ENCODE measurements at regions not wholly inside any gene's neighbourhood (a gene's known extent, or its start where the extent isn't known, plus 50 kb on each side); places are given as distances from the start of the nearest gene placed in this dataset.
"Not testable (repeated sequence)": the region's sequence is repeated elsewhere in the genome, so short reads cannot be mapped to it uniquely, and the experiment has no call there.

DNA sequence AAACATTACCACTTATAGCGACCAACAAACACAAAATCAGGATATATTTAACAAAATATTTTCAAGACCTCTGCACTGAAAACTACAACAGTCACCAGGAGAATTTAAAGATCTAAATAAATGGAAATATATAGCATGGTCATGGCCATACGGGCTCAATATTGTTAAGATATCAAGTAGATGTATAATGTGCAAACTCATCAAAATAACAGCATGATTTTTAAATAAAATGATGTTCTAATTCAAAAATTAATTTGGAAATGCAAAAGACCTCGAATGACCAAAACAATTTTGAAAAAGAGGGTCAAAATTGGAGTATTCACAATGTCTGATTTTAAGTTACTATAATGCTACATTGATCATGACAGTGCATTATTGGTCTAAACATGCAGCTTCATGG is 159.1 kb upstream of the NDN start:
- no peak for DNase-seq (ENCODE audit: low spot score)

DNA sequence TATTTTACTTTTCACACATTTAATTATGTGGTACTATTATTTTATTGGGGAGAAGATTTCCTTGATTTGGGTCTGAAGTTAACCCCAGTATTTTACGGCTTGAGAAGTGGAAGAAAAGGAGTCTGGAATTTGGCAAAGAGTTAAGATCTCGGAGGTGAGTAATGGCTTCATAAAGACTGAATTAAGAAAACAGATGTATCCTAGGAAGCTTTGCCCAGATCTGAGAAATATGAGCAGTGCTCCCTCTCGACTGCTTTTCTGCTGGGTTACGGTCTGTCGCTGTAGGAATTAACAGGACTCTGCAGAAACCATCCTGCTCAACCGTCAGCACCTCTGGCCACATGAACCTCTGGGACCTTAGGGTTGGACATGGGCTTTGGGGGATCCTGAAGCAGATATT is 163.6 kb upstream of the NDN start:
- DNase-seq (ENCODE audit: low spot score): no peak

DNA sequence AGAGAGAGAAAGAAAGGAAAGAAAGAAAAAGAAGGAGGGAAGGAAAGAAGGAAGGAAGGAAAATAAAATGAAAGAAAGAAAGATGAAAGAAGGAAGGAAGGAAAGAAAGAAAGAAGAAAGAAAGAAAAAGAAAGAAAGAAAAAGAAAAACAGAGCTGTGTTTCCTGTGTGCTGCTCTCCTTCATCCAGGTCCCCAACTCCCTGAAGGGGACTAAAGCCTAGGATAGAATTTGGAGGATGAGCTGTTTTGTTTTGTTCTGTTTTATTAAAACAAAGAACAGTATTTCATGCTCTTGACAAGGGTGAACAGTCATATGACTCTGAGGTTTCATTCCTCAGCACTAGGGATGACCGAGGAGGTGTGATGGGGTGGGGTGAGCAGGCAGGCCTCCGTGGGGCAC is 164.8 kb upstream of the NDN start:
- no peak for DNase-seq (ENCODE audit: low spot score)

DNA sequence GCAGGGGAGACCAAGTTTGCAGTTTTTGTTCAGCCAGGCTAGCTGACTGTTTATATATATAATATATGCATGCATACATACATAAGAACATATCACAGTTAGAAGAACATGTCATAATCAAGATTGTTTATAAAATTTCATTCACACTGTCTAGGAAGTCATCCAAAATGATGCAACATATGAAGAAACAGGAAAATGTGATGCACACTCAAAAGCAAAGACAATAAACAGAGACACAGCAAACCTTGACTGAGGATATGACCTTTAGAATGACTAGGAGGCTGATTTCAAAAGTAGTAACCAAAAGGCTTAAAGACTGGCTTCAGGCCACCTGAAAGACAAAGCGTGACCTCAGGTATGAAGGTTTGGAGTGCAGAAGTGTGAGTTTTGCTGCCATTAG is 166.2 kb upstream of the NDN start:
- DNase-seq (ENCODE audit: low spot score): no peak

DNA sequence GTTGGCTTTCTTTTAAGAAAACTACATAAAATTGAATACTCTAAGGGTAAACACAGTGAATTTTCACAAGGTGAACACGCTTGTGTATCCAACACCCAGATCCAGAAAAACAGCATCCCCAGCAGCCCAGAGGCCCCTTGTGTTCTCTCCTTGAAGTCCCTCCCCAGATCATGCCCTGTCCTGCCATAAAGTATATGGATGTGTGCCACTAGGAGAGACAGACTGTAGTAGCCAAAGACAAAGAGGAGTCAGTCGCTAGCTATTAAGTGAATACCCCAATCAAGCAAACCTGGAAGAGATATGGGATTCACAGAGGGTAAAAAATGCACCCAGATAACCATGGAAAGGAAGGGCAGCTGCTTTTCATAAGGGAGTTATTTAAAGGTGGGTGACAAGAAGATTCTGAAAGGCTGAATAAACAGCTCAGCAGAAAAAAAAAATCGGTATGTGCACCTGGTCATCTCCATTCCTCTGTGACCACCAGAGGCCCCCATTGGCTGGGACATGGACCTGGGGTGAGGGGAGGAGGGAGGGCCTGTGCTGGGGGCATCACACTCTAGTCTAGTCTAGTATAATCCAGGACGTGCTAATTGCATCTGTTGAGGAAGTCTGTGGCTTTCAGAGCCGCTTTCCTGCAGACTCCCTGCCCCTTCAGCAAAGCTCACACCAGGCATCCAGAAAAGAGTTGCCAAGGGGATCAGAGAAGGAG is 167.3 kb upstream of the NDN start:
- DNase-seq (ENCODE audit: low spot score): no peak

DNA sequence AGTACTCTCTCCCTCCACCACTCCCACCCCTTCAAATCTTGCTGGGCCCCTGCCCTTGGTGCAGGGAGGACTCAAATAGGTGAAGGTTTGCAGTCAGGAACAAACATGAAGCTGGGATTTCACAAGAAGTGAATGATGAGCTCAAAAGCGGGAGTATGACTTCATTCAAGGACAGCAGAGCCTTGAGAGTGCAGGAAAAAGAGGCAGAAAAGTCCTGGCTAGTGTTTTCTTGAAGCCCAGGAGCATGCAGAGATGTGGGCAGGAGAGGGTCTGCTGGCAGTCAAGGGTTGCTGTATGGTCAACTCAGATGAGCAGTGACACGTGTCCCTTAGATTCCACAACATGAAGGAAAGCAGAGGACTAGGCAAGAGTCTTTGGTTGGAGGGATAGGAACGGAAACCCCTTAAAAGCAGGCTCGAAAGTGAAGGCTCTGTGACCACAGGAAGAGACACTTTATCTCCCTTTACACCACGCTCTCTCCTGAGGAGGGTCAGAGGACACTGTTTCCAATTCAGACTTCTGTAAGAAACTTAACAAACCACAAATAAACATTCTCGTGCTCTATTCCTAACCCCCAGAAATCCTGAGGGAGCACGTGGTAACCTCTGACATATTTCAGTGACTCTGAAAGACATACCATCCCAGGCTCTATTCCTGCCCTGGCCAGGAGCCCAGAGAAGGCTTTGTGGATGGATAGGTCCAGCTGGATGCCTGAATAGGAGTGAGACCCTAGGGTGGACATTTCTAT is 168.0 kb upstream of the NDN start:
- DNase-seq (ENCODE audit: low spot score): no peak

DNA sequence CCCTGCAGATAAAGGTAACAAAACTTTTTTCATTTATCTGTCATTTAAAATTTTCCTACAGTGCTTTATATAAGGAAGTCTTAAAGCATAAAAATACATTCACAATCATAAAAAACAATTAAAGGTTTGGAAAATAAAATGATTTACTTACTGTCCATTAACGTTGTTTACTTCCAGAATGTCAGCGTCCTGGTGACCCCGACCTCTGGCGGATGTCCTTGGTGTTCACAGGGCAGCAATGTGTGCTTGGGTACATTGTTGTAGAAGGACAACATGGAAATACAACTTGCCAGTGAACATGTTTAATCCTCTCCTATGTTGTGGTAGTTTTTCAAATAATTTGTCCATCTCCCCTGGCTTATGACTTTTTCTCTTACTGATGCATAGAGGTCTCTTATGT is 168.8 kb upstream of the NDN start:
- no peak for DNase-seq (ENCODE audit: low spot score)

DNA sequence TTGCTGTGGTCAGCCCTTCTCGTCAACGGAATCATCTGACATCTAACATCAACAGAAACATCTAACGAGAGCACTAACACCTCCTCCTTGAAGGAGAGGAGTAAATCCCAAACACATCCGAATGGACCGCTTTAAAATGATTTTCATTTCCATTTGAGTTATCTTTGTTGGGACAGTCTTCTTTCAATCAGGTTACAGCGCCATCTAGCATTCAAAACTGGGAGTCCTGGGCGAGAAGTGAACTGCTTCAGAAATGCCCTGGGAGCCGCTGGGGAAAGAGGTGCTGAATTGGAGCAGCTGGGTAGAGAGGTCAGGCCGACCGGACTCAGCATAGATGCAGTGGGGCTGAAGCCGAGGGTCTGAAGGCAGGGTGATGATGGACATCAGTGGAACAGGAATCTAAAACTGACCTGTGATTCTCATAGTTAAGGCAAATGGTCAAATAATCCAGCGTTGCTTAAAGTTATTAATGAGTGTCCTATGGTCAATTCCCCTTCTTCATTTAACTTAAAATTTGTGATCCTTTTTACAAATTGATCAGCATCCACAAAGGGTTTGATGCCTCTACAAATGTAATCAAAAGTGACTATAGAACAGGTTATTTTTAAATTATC is 170.0 kb upstream of the NDN start:
- DNase-seq (ENCODE audit: low spot score): no peak

DNA sequence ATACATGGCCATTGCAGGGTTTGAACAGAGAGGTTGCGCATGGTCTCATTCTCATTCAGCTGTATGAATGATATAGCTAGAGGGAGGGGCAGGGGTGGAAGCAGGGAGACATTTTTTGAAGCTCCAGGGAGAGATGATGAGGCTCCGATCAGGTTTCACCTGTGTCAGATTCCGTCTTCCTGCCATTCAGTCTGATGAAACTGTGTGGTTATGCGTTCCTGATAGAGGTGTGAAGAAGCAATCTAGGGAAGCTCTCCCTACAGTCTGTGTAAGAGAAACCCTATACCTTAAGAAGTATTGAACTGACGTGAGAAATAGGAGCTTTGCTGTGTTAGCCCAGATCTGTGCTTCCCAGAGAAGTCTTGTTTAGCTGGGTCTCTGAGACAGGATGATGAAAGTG is 171.9 kb upstream of the NDN start:
- DNase-seq (ENCODE audit: low spot score): no peak

DNA sequence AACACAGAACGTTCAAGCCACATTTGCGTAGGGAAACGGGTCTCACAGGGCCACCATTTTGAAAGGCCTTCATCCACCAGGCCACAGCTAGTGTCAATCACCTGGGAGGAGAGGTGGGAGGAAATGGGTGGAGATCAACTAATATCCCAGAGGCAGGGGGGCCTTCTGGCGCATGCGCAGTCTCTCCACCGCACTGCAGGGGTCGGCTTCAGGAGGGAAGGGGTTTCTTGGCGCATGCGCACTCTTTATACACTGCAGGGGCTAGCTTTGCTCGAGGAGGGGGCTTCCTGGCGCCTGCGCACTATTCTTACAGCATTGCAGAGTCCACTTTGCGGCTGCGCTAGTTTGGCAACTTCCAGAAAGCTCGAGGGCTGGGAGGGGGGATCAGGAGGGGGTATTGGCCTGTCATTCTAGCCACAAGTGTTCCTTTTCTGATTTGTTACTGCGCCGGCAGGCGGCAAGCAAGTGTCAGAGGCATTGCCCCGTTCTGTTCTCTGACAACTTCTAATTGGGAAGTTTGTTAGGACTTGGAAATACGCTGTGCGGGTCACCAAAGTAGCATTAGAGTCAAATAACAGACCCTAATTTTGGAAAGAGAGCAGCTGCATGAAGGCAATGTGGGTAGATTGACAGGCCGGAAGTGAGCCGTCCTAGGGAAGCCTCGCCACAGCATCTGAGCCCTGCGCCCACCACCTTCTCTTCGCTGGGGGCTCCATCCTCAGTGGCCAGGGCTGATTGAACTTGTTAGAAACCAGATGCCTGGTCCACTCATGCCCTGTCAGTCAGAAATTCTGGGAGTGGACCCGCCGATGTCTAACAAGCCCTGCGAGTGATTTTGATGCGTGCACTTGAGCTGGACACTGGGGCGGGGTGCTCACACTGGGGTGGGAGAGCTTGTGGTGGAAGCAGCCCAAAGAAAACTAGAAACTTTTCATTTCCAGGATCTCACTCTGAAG is 173.5 kb upstream of the NDN start:
- peak; percentile 1 for DNase-seq (ENCODE audit: low spot score)

DNA sequence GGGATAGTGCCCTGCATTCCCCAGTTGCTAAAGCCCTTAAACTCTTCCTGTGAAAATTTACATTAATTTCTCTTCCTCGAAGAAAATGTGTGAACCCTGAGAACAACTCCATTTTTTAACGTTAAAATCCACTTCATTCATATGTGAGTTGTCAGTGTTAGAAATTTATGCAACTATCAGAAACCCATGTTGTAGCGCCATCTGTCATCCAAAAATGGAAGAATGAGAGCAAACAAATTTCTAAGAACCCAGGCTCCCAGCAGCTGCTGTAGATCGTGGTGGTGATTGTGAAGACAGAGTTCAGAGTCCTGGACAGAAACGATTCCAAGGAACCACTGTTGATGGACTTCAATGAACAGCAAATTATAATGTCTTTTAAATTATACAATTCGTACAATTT is 179.7 kb upstream of the NDN start:
- DNase-seq (ENCODE audit: low spot score): no peak

DNA sequence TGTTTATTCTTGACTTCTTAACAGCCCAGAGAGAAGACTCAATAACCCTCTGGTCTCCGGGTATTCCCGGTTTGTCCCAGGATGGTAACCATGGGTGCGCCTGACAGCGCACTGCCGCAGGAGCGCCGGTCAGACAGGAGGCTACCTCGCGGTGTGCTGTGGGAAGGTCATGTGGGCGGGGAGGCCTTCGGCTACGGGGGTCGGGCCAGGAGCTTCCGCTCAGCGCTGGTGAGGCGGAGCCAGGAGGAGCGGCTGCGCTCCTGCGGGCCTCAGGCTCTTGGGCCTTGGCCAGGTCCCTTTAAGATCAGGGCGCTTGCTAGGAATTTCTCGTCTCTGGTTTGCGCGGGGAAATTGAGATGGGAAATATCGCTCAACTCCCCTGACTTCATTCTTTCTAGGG is 182.3 kb upstream of the NDN start:
- peak; percentile 26 for DNase-seq (ENCODE audit: low spot score)

DNA sequence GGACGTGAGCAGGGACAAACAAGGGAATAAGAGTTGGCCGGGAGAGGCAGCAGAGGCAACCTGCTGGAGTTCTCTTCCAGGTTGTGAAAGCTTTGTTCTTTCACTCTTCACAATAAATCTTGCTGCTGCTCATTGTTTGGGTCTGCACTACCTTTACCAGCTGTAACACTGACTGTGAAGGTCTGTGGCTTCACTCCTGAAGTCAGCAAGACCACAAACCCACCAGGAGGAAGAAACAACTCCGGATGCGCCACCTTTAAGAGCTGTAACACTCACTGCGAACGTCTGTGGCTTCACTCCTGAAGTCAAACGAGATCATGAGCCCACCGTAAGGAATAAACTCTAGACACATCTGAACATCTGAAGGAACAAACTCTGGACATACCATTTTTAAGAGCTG is 186.5 kb upstream of the NDN start:
- DNase-seq (ENCODE audit: low spot score): not testable (repeated sequence)

DNA sequence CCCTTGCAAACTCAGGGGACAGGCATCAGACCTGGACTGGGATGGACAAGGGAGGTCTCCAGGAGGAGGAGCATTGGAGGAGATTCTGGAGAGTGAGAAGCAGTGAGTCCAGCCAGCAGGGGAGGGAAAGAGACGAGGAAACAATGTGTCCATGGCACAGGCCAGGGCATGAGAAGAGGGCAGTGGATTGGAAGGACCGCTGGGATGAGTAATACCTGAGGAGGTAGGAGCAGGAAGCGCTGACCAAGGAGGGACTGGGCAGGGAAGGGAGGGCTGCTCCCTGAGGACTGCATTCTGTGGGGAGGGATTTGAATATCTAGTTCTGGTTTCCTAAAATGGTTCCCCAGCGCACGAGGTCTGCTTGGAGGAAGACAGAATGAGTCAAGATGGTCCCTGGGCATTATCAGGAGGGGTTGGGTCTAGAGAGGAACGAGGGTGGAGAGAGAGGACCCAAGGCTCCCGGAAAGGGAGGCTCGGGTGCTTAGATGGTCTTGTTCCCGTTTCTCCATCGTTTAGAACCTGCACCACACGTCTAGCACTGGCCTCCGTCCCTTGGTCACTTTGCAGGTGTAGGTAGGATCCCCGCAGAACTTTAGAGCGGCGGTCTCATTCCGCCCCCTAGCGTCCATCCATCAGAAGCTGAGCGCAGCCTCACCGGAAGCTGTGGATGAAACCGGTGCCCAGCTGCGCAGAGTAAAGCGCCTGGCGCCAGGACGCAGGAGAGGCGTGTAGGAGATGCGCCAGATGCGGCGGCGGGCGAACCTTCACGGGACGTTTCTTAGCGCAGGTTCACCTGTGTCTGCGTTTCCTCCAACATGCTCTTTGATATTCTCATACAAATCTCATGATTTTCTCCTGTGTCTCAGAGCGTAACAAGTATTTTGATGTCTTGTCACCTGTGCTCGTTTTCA is 190.7 kb upstream of the NDN start:
- peak; percentile 52 for DNase-seq (ENCODE audit: low spot score)

DNA sequence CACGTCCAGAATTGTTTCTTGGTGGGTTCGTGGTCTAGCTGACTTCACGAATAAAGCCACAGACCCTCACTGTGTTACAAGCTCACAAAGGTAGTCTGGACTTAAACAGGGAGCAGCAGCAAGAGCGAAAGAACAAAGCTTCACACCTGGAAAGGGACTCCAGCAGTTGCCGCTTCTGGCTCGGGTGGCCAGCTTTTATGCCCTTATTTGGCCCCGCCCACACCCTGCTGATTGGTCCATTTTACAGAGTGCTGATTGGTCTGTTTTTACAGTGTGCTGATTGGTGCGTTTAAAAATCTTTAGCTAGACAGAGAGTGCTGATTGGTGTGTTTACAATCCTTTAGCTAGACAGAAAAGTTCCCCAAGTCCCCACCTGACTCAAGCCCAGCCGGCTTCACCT is 194.2 kb upstream of the NDN start:
- DNase-seq (ENCODE audit: low spot score): no peak

DNA sequence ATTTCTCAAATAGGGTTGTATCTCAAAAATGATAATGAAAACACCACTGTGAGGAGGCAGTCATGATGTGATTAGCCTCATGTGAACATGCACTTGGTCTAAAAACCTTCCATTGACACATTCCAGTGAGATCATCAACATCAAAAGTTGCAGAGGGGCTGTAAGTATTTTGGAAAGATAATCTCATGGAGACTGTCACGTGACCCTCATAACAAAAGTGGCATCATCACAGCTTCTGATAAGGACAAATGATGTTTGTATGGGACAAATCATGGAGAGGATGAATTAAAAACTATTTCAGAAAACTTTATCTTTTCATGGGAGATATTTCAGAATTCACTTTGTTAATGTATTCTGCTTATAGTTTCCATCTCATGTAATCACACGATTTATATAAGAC is 203.1 kb upstream of the NDN start:
- DNase-seq (ENCODE audit: low spot score): no peak

DNA sequence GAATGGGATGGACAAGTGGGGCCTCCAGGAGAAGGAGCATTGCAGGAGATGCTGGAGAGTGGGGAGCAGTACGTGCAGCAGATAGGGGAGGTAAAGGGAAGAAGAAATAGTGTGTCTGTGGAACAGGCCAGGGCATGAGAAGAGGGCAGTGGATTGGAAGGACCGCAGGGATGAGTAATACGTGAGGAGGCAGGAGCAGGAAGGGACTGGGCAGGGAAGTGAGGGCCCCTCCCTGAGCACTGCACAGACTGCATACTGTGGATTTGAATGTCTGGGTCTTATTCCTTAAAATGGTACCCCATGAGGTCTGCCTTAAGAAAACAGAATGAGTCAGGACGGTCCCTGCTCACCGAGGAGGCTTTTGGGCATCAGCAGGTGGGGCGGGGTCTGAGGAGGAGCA is 210.0 kb upstream of the NDN start:
- DNase-seq (ENCODE audit: low spot score): no peak

DNA sequence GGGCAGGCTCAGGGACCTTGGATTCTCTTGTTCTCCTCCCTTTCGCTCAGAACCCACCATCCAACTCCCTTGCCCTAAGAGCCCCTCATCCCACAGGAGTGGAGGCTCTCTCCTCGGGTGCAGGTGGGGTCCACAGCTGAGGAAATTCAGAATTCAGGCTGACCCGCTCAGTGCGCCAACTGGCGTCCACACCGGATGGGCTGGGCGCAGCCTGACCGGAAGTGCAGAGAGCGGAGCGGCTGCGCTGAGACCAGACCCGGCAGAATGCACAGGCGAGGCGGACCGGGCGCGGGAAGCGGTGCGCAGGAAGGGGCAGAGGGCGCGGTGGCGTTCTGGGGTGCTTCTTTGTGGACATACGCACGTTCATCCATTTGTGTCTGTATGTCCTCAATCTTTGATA is 210.4 kb upstream of the NDN start:
- no peak for DNase-seq (ENCODE audit: low spot score)

DNA sequence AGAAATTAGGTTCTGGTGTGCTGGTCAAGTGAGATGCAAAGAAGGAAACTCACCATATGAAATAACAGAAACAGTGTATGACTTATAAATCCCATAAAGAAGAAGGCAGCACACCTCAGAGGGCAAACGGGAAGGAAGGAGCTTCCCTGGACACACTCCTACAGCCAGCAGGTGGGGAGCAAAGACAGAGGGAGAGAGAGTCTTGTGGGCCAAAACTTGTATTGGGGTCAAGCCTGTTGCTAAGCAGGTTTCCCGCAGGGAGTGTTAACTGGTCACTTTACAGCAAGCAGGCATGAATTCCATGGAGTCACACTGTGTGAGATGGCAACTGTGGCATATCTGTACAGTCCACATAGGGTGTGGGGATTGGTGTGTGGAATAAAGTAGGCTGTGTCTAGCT is 222.9 kb upstream of the NDN start:
- DNase-seq (ENCODE audit: low spot score): no peak

DNA sequence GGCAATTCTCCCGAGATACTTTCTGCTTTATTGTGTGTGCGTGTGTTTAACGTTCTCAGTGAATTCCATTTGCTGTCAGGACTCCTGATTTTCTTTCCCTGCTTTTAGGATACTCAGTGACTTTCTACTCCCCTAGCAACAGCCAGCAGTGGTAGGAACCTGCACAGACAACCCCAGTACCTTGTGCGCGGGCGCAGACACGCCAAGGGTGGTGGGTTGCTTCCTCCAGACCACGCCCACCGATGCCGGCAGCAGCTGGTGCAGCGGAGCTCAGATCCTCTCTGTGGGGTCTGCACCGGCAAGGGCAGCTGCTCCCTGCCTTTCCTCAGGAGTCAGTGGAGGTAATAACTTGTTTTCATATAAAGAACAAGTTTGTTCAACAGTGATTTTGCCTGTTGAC is 225.1 kb upstream of the NDN start:
- peak; percentile 21 for DNase-seq (ENCODE audit: low spot score)

DNA sequence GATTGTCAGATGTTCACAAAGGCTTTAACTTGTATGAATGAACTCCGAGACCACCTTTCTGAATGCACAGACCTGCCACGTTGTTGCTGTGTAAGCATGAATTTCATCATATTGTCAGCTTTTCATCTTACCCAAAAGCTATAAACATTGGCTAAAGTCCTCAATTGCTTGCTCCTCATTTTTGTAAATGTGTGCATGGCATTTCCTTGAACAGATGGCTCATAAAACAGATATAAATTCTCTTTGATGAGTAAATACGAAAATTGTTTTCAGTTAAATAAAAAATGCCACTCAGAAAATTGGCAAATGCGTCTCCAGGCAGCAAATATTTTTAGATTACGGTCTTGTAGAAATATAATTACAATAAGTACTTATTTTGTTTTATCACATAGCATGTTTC is 226.0 kb upstream of the NDN start:
- no peak for DNase-seq (ENCODE audit: low spot score)

Data from SK-N-DZ (cell line).